ENCODE measurements at regions not wholly inside any gene's neighbourhood (a gene's known extent, or its start where the extent isn't known, plus 50 kb on each side); places are given as distances from the start of the nearest gene placed in this dataset.
"Not testable (repeated sequence)": the region's sequence is repeated elsewhere in the genome, so short reads cannot be mapped to it uniquely, and the experiment has no call there.

DNA sequence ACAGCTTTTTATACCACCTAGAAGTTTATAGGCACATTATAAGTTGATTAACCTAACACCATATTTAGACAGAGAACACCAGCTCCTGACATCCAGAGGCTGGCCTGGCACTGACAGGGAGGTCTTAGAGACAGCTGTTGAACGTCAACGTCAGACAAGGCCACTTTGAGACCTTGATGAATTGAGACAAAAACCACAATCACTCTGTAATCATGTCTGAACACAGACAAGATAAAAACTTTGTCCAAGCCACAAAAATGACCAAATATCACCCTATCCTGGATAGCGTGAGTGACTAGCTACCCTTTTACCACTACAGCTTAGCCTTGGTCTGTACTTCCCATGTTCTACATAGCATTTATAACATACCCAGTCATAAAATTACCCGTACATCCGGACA, 403.6 kb upstream of the CHRM3 start:
- DNase-seq = no peak

DNA sequence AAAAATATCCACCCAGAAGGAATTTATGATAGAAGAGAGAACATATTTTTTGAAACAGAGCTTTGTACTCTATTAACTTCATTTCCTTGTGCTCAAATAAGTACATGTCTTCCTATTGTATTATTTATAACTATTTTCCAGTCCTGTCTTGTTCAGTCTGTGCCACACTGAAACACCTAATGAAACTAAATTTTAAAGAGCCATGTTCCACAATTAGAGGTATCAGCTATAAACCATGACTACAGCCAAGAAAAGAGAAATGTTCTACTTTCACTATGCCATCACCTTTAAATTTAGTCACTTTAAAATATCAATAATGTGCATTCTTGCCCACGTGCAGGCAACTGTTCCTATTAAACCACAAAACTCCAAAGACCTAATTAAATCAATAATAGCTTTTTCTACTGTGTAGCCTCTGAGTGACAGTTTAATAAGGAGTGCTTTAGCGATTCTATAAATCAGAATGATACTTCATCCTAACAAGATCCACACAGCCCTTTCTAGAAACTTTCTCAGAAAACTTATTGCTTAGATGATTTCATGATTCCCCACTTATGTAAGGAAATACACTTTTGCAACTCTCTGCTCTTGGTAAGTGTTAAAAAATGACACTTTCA, 404.9 kb upstream of the CHRM3 start:
- DNase-seq = no peak

DNA sequence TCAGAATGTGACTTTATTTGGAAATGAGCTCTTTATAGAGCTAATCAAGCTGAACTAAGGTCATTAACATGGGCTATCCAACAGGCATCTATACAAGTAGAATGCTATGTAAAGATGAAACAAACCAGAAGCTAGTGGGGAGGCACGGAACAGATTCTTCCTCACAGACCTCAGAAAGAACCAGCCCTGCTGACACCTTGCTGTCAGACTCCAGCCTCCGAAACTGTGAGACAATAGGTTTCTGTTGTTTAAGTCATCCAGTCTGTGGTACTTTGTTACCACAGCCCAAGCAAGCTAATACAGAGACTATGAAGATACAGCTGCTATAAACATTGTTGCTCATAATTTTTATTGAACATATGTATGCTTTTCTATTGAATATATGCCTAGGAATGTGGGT, 406.3 kb upstream of the CHRM3 start:
- no peak for DNase-seq

DNA sequence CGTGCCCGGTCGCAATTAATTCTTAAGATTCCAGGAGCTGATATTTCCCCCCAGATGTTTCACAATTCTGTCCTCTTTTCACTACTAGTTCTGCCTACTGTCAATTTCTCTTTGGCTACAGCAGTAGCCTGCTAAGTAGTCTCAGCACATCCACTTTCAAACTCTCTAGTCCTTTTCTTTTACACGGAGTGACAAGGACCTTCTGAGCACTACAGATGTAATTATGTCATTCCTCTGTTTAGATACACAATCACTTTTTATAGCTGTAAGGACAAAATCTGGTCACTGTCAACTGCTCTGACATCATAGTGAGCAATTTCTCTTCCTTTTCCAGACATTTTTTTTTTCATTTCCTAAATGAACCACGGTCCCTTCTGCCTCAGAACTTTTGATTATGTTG, 421.7 kb upstream of the CHRM3 start:
- no peak for DNase-seq

DNA sequence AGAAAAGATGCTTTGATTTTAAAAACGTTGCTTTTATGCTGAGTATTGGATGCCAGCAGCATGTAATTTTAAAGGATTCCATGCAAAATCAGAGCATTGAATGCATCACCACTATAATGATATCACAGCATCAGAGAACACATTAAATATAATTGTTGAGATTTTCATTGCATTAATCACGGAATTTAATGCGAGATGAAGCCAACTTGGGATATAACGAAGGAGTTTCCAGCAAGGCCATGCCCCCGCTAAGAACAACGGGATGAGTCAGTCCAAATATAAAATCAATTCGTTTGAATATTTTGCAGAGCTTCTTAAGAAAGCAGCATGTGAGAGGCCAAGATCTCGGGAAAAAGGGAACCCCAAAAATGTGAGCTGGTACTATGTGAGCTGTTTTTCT, 423.4 kb upstream of the CHRM3 start:
- peak; percentile 51 for DNase-seq

DNA sequence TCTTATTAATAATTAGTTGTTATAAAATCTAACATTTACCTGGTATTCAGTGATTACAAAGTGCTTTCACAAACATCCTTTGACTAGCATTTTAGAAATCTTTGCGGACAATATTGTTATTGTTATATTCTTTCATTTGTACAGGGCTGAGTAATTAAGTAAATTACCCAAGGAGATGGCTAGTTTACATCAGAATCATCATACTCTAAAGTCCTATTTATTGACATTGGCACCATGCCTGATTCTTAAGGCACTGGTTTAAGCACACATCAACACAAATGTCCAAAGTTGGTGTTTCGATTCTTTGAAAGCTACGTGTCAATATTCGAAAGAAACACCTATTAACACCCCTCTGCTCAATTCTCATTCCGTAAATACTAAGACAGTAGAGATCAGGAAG, 424.6 kb upstream of the CHRM3 start:
- DNase-seq = no peak

DNA sequence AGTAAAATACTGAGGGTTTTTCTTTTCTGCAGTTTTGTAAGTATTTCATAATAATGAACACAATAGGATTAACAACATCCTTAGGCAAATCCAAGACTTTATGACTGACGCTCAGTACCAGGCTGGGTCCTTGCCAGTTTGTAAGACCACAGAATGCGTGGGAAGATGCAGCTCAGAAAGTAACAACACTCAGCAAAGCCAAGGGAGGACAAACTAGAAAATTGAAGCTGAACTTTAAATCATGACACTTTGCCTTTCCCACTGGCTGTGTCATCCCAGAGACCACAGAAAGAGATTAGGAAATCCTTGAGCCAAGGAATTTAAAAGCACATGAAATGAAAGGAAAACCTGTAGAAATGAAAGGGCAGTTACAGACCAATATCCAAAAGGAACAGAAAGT, 426.3 kb upstream of the CHRM3 start:
- peak; percentile 88 for DNase-seq

DNA sequence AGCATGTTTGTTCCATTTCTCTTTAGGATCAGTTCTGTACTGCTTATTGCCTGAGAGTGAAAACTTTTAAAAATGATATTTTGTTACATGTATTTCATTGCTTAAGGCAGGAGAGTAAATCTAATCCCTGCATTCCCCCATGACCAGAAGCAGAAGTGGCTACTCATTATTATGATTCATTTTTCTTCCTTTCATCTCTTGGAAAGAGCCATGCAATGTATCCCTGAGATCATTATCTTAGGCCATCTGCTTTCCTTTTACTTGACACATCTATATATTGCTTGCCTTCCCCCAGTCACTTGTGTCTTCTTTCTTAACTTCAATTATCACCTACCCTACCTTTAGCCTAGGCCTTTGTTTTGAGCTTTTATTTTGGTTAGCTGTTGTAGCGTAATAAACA, 430.4 kb upstream of the CHRM3 start:
- DNase-seq = no peak

DNA sequence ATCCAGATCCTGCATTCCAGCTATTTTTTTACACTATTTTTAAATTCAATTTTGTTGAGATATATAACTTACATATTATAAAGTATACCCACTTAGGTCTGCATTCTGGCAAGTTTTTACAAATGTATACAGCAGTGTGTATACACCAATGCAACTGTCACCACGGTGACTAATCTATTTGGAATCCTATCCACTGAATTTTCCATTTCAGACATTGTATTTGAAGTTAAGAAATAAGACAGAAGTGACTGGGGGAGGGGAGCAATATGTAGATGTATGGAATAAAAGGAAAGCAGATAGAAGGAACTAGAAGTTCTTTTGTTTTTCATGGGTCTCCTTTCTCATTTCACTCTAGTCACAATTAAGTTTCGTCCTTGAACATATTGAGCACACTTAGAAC, 431.5 kb upstream of the CHRM3 start:
- peak; percentile 62 for DNase-seq

DNA sequence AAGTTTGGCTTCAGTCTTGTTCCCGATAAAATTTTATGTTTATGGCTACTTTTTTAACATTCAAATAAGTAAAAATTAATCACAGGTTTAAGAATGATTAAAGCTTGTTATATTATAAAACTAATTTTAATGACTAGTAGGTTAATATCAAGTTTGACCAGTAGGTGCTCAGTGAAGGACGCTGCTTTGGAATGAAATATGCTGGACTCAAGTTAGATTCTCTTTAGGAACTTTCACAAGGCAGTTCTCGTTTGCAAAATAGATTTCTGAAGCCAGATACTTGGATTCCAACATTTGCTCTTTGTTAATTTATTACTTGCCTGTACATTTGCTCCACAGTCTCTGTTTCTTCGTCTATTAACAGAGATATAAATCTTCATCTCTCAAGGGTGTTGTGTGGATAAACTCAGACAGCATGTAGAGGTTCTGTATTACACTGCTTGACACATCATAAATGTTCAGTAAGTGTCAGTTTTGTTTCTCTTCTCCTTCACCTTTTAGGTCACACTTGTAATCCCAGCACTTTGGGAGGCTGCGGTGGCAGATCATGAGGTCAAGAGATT, 432.8 kb upstream of the CHRM3 start:
- DNase-seq = no peak

DNA sequence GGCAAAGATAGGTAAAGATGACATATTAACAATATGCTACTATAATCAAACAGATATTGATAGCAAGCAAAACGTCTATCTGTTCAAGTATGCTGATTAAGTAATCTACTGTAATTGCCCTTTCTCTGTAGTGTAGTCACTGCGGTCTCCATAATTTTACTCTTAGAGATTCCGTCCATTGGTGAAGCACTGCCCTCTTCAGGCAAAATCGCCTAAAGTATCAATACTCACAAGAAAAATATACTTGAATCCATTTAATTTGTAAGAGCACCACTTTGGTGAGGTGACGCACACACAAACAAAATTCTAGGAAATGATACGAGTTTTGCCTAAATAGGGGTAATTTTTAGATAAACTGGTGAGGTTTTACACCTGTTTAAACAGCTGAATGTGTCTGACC, 434.6 kb upstream of the CHRM3 start:
- peak; percentile 67 for DNase-seq

DNA sequence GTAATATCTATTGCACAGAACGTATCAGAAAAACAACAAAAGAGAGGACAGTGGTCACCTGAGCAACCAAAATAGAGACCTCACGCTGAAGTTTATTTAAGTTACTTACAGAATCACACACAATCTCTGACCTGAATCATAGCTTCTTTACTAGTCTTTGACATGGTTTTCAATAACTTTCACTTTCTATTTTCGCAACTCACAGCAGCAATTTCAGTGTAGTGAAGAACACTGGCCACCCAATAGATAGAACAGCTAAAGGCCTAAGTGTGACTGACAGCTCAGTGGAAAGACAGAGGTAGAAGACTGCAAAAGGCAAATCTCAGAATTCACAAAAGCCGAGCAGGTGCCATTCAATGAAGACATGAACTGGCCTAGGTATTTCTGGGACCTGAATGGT, 435.6 kb upstream of the CHRM3 start:
- DNase-seq = peak; percentile 41

DNA sequence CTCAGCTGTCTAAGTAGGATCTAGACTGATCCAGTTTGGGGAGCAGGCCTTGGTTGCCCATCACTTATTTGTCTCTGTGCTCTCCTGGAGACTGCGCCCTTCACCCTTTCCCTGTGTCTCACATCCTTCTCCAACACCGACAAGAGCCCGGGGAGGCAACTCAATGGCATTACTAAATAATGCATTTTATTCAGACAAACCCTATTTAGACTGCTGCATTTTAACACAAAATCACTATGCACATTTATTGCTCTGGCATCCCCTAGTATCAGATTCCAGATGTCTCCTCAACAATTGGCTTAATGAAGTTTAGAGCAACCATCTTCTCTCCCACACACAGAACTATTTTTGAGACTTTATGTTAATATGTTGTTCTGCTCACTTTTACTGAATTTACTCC, 436.4 kb upstream of the CHRM3 start:
- no peak for DNase-seq

DNA sequence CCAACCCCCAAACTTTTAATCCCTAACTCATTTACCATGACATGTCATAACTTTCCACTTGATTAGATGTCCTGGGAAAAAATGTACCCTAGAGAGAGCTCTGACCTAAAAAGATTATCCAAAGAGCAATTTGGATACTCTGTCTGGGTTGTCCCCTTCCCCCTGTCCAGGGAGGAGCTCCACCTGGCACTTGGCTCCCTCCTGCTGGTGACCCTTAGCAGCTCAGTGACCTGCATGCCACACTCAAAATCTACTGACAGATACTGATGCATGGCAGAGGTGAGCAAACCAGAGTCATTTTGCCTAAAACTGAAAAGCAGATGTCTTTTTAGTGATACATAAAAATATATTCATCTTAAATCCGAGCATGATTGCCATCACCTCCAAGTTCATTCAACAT, 442.3 kb upstream of the CHRM3 start:
- no peak for DNase-seq

DNA sequence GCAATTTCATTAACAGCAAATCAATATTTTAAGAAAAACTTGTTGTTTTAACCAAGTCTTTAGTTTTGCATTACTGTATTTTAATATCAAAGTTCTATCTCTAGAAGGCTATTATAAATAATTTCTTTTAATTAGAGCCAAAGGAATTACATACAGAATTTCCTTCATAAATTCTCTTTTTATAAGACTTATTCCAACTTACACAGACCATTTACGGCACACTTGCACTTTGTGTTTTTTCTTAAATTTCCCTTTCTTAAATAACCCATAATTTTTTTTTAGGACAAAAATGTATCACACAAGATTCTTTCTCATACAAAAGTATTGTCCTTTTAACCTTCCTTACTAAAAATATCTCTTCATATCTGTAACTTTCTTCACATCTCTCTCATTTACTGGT, 458.5 kb upstream of the CHRM3 start:
- DNase-seq = no peak

DNA sequence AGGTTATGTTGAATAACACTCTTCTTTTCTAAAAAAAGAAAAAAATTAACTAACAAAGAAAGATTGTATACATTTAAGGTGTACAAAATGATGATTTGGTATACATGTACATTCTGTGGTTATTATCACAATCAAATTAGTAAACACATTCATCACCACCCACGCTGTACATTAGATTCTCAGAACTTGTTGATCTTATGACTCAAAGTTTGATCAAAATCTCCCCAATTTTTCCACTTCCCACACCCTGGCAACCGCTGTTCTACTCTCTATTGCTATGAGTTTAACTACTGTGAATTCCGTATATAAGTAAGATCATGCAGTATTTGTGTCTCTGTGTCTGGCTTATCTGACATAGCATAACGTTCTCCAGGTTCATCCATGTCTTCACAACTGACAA, 469.5 kb upstream of the CHRM3 start:
- DNase-seq = peak; percentile 17

DNA sequence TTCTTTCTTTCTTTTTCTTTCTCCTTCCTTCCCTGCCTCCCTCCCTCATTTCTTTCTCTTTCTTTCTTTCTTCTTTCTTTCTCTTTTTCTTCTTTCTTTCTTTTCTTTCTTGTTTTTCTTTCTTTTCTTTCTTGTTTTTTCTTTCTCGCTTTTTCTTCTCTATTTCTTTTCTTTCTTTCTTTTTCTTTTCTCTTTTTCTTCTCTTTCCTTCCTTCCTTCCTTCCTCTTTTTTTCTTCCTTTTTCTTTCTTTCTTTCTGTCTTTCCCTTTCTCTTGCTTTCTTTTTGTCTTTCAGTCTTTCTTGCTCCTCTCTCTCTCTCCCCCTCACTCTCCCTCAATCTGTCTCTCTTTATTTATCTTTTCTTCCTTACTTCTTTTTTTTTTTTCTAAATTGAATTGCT, 472.0 kb upstream of the CHRM3 start:
- DNase-seq = no peak

DNA sequence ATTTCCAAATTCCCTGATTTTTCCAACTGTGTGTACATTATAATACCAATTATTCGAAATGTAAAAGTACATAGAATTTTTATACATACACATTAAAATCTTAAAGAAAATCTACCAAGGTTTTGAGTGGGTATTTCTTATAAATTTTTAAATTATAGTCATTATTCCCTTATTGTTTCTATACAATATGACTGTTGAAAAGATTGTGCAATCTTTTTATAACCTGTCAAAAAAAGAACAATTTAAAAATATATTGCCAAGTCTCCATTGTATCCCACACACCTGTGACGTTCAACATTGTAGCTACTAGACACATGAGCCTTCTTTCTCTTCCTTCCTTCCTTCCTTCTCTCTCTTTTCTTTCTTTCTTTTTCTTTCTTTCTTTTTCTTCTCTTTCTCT, 473.2 kb upstream of the CHRM3 start:
- no peak for DNase-seq

DNA sequence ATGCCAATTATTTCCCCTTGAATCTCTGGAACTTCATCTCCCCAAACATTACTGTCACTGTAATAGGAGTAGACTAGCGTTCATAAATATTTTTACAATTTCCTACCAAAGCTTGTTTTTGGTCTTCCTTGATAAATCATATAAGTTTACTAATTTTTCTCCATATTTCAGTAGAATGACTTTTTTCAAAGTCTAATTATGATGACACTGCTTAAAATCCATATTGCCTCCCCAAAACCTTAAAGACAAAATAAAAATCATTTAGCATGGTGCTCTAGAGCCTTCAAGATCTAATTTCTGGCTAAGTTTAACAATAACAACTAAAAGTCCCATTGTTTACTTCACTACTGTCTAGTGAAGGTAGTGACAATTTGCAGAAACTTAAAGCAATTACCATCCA, 474.2 kb upstream of the CHRM3 start:
- no peak for DNase-seq

DNA sequence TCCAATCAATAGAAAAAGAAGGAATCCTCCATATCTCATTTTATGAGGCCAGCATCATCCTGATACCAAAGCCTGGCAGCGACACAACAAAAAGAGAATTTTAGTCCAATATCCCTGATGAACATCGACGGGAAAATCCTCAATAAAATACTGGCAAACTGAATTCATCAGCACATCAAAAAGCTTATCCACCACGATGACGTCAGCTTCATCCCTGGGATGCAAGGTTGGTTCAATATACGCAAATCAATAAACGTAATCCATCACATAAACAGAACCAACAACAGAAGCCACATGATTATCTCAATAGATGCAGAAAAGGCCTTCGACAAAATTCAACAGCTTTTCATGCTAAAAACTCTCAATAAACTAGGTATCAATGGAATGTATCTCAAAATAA, 483.6 kb upstream of the CHRM3 start:
- DNase-seq = not testable (repeated sequence)

DNA sequence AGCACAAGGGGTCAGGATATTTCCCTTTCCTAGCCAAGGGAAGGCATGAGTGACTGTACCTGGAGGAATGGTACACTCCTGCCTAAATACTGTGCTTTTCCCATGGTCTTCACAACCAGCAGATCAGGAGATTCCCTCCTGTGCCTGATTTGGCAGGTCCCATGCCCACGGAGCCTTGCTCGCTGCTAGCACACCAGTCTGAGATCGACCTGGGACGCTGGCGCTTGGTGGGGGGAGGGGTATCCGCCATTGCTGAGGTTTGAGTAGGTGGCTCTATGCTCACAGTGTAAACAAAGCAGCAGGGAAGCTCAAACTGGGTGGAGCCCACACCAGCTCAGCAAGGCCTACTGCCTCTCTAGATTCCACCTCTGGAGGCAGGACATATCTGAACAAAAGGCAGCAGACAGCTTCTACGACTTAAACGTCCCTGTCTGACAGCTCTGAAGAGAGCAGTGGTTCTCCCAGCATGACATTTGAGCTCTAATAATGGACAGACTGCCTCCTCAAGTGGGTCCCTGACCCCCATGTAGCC, 486.0 kb upstream of the CHRM3 start:
- DNase-seq = no peak

DNA sequence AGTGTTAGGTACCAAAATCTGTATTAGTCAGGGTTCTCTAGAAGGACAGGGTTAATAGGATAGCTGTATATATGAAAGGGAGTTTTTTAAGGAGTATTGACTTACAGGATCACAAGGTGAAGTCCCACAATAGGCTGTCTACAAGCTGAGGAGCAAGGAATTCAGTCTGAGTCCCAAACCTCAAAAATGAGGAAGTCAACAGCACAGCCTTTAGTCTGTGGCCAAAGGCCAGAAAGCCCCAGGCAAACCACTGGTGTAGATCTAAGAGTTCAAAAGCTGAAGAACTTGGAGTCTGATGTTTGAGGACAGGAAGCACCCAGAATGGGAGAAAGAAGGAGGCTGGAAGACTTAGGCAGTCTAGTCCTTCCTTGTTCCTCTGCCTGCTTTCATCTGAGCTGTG, 487.5 kb upstream of the CHRM3 start:
- peak; percentile 64 for DNase-seq

DNA sequence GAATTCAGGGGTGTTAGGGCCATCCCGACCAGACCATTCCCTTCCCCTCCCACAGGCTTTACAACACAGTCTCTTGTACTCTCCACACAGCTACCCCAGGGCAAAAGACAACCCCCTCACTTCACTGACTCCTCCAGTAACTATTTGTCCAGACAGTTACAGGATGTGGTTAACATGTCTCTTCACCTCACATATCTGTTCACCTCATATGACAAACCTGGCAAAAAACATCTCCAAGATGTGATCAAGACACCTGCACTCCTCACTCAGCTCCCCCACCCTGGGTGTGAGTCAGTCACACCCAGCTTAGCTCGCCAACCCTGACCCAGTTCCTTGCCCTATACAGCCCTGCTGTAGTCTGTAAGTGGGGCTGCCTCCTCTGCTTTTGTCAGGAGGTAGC, 490.5 kb upstream of the CHRM3 start:
- DNase-seq = peak; percentile 34

DNA sequence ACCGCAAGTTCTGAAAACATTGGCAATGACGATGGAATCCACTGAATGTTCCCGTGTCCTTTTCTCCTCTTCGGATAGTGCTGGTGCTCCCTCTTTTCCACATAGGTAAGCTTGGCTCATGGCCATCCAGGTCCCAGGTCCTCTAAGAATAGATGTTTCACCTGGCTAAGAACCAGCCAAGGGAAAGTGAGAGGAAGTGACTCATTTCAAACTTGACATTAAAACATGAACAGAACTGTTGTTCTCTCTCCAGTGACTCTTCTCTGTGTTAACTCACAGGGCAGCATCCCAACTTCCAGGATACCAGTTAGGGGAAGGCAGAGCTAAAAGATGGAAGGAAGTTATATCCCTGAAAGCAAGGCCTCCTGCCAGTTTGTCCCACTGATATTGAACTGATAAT, 493.8 kb upstream of the CHRM3 start:
- peak; percentile 30 for DNase-seq

DNA sequence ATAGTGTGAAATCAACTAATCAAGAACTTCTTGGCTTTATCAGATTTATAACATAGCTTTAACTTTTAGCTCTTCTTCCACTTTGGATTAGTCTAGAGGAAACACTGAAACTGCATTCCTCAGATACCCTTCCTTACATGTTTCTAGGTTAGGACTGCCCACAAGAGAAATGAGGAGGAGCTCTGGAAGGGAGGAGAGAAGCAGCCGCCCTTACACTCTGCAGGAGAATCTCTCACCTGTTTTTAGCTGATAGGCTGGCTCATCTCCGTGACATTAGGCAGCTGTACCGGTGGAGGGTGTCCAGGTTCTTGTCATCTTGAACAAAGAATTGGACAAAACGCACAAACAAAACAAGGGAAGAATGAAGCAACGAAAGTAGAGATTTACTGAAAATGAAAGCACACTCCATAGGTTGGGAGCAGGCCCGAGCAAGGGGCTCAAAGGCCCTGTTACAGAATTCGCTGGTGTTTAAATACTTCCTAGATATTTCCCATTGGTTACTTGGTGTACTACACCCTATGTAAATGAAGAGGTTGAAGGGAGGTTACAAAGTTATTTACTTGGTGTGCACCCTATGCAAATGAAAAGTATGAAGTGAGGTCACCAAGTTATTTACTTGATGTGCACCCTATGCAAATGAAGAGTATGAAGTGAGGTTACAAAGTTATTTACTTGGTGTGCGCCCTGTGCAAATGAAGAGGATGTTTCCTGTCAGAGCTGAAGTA, 524.9 kb upstream of the CHRM3 start:
- peak; percentile 41 for DNase-seq
